ENCODE measurements at regions not wholly inside any gene's neighbourhood (a gene's known extent, or its start where the extent isn't known, plus 50 kb on each side); places are given as distances from the start of the nearest gene placed in this dataset.

DNA sequence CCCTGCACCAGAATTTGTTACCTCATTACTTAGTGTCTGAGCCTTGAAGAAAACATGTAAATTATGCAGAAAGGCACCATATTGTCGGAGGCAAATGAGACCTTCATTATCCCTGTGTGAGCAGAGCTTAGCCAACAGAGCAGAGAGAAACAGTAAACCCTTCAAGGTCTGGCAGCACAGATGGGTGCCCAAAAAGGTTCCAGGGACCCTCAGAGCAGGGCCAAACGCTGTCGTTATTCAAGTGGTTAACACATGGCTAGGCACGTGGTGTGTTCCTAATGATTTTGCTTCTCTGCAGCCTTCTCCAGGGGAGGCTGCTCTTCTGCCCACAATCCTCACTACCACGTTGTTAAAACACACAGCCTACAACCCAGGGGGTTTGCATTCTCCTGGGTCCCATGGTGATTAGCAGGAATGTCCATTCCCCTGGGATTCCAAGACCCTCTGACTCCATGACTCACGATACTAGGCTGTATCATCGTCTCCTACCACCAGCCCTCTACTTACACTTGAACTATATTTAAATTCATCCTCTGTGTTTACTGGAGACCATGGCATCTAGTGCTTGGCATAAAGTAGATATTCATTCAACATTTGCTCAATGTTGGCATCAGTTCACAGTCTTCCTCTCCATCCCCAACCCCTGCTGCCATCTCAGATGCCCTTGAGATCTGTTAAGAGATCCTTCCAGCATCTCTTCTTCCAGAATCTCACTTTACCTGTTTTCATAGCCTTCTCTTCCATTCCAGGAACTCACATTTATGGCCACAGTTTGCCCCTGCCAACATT lies 174.5 kb upstream of the RAD23B start:
- TF ChIP-seq, protein P1, sequence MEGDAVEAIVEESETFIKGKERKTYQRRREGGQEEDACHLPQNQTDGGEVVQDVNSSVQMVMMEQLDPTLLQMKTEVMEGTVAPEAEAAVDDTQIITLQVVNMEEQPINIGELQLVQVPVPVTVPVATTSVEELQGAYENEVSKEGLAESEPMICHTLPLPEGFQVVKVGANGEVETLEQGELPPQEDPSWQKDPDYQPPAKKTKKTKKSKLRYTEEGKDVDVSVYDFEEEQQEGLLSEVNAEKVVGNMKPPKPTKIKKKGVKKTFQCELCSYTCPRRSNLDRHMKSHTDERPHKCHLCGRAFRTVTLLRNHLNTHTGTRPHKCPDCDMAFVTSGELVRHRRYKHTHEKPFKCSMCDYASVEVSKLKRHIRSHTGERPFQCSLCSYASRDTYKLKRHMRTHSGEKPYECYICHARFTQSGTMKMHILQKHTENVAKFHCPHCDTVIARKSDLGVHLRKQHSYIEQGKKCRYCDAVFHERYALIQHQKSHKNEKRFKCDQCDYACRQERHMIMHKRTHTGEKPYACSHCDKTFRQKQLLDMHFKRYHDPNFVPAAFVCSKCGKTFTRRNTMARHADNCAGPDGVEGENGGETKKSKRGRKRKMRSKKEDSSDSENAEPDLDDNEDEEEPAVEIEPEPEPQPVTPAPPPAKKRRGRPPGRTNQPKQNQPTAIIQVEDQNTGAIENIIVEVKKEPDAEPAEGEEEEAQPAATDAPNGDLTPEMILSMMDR (IDR thresholded peaks at IDR 0.05; ENCODE audit: extremely low read depth, insufficient read depth, missing control alignments) = no peak
- no peak for DNase-seq (ENCODE audit: low spot score)

GRCh38 chr9:107109324-107109723 lies 173.8 kb upstream of the RAD23B start:
- DNase-seq (ENCODE audit: low spot score) = no peak
- TF ChIP-seq, protein P1 (IDR thresholded peaks at IDR 0.05; ENCODE audit: extremely low read depth, insufficient read depth, missing control alignments) = no peak
- in situ Hi-C loops (cut with MboI; ENCODE audit: low pct_unique_long_range_greater_than_20kb, low sequenced_read_pairs, unreplicated experiment) = no loop called here

More for the DNA sequence above, 174.5 kb upstream of the RAD23B start:
- in situ Hi-C loops (cut with MboI; ENCODE audit: low pct_unique_long_range_greater_than_20kb, low sequenced_read_pairs, unreplicated experiment) = no loop called here

GRCh38 chr9:107110153-107110552 lies 172.9 kb upstream of the RAD23B start:
- DNase-seq (ENCODE audit: low spot score) = no peak
- TF ChIP-seq, protein P1 (IDR thresholded peaks at IDR 0.05; ENCODE audit: extremely low read depth, insufficient read depth, missing control alignments) = no peak
- in situ Hi-C loops (cut with MboI; ENCODE audit: low pct_unique_long_range_greater_than_20kb, low sequenced_read_pairs, unreplicated experiment) = no loop called here

- in situ Hi-C loops (cut with MboI; ENCODE audit: low pct_unique_long_range_greater_than_20kb, low sequenced_read_pairs, unreplicated experiment) = no loop called here
- TF ChIP-seq, protein P1 (IDR thresholded peaks at IDR 0.05; ENCODE audit: extremely low read depth, insufficient read depth, missing control alignments) = no peak
- DNase-seq (ENCODE audit: low spot score) = no peak
Measured at GRCh38 chr9:107112707-107113243, 170.3 kb upstream of the RAD23B start.

DNA sequence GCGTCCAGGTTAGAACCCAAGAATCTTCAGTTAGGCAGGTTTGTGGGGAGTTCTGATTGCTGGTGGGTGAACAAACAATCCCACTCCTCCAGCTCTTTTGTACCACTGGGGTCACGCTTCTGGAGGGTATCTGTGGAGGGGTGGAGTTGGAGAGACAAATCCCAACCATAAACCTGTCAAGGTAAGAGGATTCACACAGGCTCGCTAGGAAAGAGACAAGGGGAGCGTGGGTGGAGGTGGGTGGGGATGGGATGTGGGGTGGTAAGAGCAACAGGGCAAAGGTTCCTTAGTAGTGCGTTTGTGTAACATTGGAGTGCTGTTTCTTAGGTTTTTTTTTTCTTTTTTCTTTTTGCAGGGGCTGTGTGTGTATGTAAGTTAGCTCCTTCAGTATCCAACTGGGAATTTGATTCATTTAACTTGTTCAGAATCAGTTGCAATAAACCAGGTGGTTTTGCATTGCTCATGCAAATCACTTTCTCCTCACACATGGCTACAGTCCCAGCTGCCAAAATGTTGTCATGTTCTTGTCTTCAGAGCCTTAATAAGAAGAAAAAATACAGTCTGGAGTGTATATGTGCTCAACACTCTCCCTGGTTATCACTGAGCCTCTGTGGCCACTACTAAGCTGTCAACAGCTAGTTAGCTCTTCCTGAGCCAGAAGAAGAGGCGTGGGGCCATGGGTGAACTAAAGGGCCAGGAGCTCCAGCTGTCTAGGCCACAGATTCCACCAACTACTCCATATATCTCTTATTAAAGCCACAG lies 164.0 kb upstream of the RAD23B start:
- in situ Hi-C loops (cut with MboI; ENCODE audit: low pct_unique_long_range_greater_than_20kb, low sequenced_read_pairs, unreplicated experiment) = no loop called here
- TF ChIP-seq, protein P1 (IDR thresholded peaks at IDR 0.05; ENCODE audit: extremely low read depth, insufficient read depth, missing control alignments) = no peak

GRCh38 chr9:107119735-107120134 lies 163.3 kb upstream of the RAD23B start:
- DNase-seq (ENCODE audit: low spot score) = no peak
- TF ChIP-seq, protein P1 (IDR thresholded peaks at IDR 0.05; ENCODE audit: extremely low read depth, insufficient read depth, missing control alignments) = no peak
- in situ Hi-C loops (cut with MboI; ENCODE audit: low pct_unique_long_range_greater_than_20kb, low sequenced_read_pairs, unreplicated experiment) = no loop called here

More for the DNA sequence above, 164.0 kb upstream of the RAD23B start:
- DNase-seq (ENCODE audit: low spot score) = no peak

All from GM13977 (cell line).